HG03457 (cell line): ENCODE measurements at regions not wholly inside any gene's neighbourhood (a gene's known extent, or its start where the extent isn't known, plus 50 kb on each side); places are given as distances from the start of the nearest gene placed in this dataset.
"Not testable (repeated sequence)": the region's sequence is repeated elsewhere in the genome, so short reads cannot be mapped to it uniquely, and the experiment has no call there.

Experiments
- ATAC-seq: cut with Tn5 transposase; IDR thresholded peaks from one replicate; pipeline ENCODE4 v1.9.1; 2021; ENCODE audit warnings: moderate number of reproducible peaks; ENCODE audit not compliant: unreplicated experiment

GRCh38 chr6:25150863-25151262 is 128.3 kb upstream of the CARMIL1 start:
- no peak for ATAC-seq

- ATAC-seq, result no peak
Observed at GRCh38 chr6:25153079-25153478, 126.1 kb upstream of the CARMIL1 start.

GRCh38 chr6:25154034-25154596 is 125.1 kb upstream of the CARMIL1 start:
- no peak for ATAC-seq

- no peak for ATAC-seq
Observed at GRCh38 chr6:25155211-25155610, 124.0 kb upstream of the CARMIL1 start.

- no peak for ATAC-seq
Observed at GRCh38 chr6:25156123-25156522, 123.1 kb upstream of the CARMIL1 start.

- ATAC-seq, result no peak
Observed at GRCh38 chr6:25157183-25157582, 122.0 kb upstream of the CARMIL1 start.

GRCh38 chr6:25157842-25158241 is 121.3 kb upstream of the CARMIL1 start:
- ATAC-seq, result no peak

GRCh38 chr6:25160134-25160533 is 119.0 kb upstream of the CARMIL1 start:
- not testable (repeated sequence) for ATAC-seq

- no peak for ATAC-seq
Observed at GRCh38 chr6:25165177-25165576, 114.0 kb upstream of the CARMIL1 start.

GRCh38 chr6:25165800-25166199 is 113.4 kb upstream of the CARMIL1 start:
- ATAC-seq, result no peak

GRCh38 chr6:25166955-25167748 is 112.0 kb upstream of the CARMIL1 start:
- ATAC-seq, result no peak

GRCh38 chr6:25167961-25168360 is 111.2 kb upstream of the CARMIL1 start:
- ATAC-seq, result no peak

GRCh38 chr6:25168637-25169036 is 110.5 kb upstream of the CARMIL1 start:
- ATAC-seq, result no peak

GRCh38 chr6:25169553-25169952 is 109.6 kb upstream of the CARMIL1 start:
- ATAC-seq, result no peak

GRCh38 chr6:25169961-25170360 is 109.2 kb upstream of the CARMIL1 start:
- no peak for ATAC-seq

GRCh38 chr6:25170640-25171039 is 108.5 kb upstream of the CARMIL1 start:
- ATAC-seq, result no peak

- ATAC-seq, result no peak
Observed at GRCh38 chr6:25171301-25171700, 107.9 kb upstream of the CARMIL1 start.

GRCh38 chr6:25172819-25173218 is 106.4 kb upstream of the CARMIL1 start:
- ATAC-seq, result no peak

GRCh38 chr6:25173246-25173645 is 105.9 kb upstream of the CARMIL1 start:
- no peak for ATAC-seq

- ATAC-seq, result no peak
Observed at GRCh38 chr6:25173951-25174474, 105.2 kb upstream of the CARMIL1 start.

- no peak for ATAC-seq
Observed at GRCh38 chr6:25174678-25175077, 104.5 kb upstream of the CARMIL1 start.

- no peak for ATAC-seq
Observed at GRCh38 chr6:25175196-25175595, 104.0 kb upstream of the CARMIL1 start.
